Natural killer cell (primary cell): ENCODE measurements at regions not wholly inside any gene's neighbourhood (a gene's known extent, or its start where the extent isn't known, plus 50 kb on each side); places are given as distances from the start of the nearest gene placed in this dataset.

Experiments used
- ATAC-seq, 3 donors: fragments of 150-1000 bp in 2 of 3; fragments of 200-7000 bp in 1 of 3; cut with Tn5 transposase; 1 replicate in 1 of 3; 2 replicates in 2 of 3; pipeline ENCODE4 v1.10.0; 2021; ENCODE audit warnings: mild to moderate bottlenecking in 2 of 3, moderate library complexity in 2 of 3
- DNase-seq, 2 donors: peaks; one replicate each; pipeline versions ENCODE4 v3.0.0 to v3.0.0-alpha.2; 2013 to 2021; ENCODE audit warnings: mixed read lengths in 1 of 2
- H3K27ac ChIP-seq: one replicate; pipeline ENCODE4 v1.5.1; 2013; ENCODE audit warnings: mild to moderate bottlenecking, low read length
- H3K27me3 ChIP-seq: one replicate; pipeline ENCODE4 v1.6.1; 2013; ENCODE audit warnings: low read length; ENCODE audit not compliant: control insufficient read depth, insufficient read depth
- H3K36me3 ChIP-seq: one replicate; pipeline ENCODE4 v1.6.1; 2013; ENCODE audit warnings: low read length; ENCODE audit not compliant: control insufficient read depth, insufficient read depth
- H3K4me1 ChIP-seq: one replicate; pipeline ENCODE4 v1.6.1; 2013; ENCODE audit warnings: low read length; ENCODE audit not compliant: control insufficient read depth, insufficient read depth
- H3K4me3 ChIP-seq: one replicate; pipeline ENCODE4 v1.5.1; 2013; ENCODE audit warnings: low read length
- H3K9me3 ChIP-seq: one replicate; pipeline ENCODE4 v1.6.1; 2013; ENCODE audit warnings: low read length; ENCODE audit not compliant: control insufficient read depth, insufficient read depth
- H3K27ac Mint-ChIP-seq, 2 donors: one replicate each; pipeline ENCODE4 v1.8.0; 2022; ENCODE audit warnings: mild to moderate bottlenecking in 2 of 2, mixed read lengths in 2 of 2, moderate library complexity in 1 of 2
- H3K27me3 Mint-ChIP-seq, 2 donors: one replicate each; pipeline ENCODE4 v1.8.0; 2022; ENCODE audit warnings: low read depth in 2 of 2, mixed read lengths in 2 of 2
- H3K36me3 Mint-ChIP-seq: one replicate; pipeline ENCODE4 v1.8.0; 2022; ENCODE audit warnings: mixed read lengths
- H3K4me1 Mint-ChIP-seq, 2 donors: one replicate each; pipeline ENCODE4 v1.8.0; 2022; ENCODE audit warnings: mixed read lengths in 2 of 2
- H3K4me3 Mint-ChIP-seq: one replicate; pipeline ENCODE4 v1.8.0; 2022; ENCODE audit warnings: mild to moderate bottlenecking, moderate library complexity, mixed read lengths
- H3K9me3 Mint-ChIP-seq, 2 donors: one replicate each; pipeline ENCODE4 v1.8.0; 2022; ENCODE audit warnings: mixed read lengths in 2 of 2
- WGBS: methylation state at CpG from one replicate; pipeline ENCODE4 v1.1.7; 2013; ENCODE audit warnings: missing lambda C conversion rate; ENCODE audit not compliant: insufficient coverage; 5-methylcytosine and 5-hydroxymethylcytosine counted together
- intact Hi-C: fragments of 100-400 bp; cut with micrococcal nuclease; formaldehyde crosslinking; loops from one replicate; pipeline ENCODE4 v1.14.2; 2022
- TF ChIP-seq, protein P1 (sequence below): fragments of 200-600 bp; IDR thresholded peaks from one replicate; pipeline ENCODE4 v1.8.0; 2022; ENCODE audit warnings: antibody characterized with exemption

DNA sequence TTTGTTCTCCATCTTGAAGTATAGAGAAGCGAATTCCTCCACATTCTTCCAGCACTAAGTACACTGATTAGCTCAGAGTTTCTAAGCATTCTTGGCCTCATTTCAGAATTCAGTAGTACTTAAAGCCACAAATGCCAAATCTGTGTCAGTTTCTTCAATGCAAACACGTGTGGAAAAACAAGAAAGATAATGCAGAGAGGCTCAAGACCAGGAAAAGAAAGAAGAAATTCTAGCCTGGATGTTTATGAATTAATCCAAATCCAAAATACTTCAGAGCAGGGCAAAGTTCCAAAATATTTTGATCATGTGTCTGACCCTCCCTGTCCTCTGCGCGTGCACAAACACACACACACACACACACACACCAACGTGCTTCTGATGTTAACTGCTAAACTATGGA lies 457.6 kb downstream of the SLCO4C1 start:
- Mint-ChIP-seq H3K4me3 (no peak overlapping the region), H3K27me3 (no peaks in the 10 kb centered on the region), H3K27ac (no peak overlapping the region), H3K36me3 (peaks cover 10% of the 10 kb centered on the region), H3K9me3 (peaks cover 15% of the 10 kb centered on the region in 2 donors), H3K4me1 (no peaks in the 10 kb centered on the region)
- Histone ChIP-seq H3K4me1 (no peaks in the 10 kb centered on the region), H3K27me3 (no peaks in the 10 kb centered on the region), H3K4me3 (no peak overlapping the region), H3K9me3 (no peaks in the 10 kb centered on the region), H3K27ac (no peak overlapping the region), H3K36me3 (no peaks in the 10 kb centered on the region)
- DNase-seq (no peak), ATAC-seq (no peak)
- 90% methylated on average over 4 of the region's 5 CpGs for WGBS
- TF ChIP-seq, protein P1, sequence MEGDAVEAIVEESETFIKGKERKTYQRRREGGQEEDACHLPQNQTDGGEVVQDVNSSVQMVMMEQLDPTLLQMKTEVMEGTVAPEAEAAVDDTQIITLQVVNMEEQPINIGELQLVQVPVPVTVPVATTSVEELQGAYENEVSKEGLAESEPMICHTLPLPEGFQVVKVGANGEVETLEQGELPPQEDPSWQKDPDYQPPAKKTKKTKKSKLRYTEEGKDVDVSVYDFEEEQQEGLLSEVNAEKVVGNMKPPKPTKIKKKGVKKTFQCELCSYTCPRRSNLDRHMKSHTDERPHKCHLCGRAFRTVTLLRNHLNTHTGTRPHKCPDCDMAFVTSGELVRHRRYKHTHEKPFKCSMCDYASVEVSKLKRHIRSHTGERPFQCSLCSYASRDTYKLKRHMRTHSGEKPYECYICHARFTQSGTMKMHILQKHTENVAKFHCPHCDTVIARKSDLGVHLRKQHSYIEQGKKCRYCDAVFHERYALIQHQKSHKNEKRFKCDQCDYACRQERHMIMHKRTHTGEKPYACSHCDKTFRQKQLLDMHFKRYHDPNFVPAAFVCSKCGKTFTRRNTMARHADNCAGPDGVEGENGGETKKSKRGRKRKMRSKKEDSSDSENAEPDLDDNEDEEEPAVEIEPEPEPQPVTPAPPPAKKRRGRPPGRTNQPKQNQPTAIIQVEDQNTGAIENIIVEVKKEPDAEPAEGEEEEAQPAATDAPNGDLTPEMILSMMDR, result no peak
- intact Hi-C loops, result no loop called here

DNA sequence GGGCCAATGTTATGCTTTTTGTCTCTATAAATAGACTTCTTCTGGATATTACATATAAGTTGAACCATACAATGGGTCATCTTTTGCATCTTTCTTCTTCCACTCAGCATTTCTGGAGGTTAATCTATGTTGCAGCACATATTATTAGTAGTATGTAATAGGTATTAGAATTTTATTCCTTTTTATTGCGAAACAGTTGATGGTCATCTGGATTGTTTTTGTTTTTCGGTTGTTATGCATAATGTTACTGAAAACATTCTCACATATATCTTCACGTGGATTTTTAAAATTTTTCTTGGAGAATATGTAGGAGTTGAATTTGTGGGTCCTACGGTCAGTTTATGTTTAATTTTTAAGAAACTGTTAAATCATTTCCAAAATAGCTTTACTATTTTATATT lies 466.8 kb downstream of the SLCO4C1 start:
- Mint-ChIP-seq H3K36me3 (no peaks in the 10 kb centered on the region), H3K27me3 (no peaks in the 10 kb centered on the region), H3K4me3 (no peak overlapping the region), H3K9me3 (peaks cover 4 to 11% of the 10 kb centered on the region in 2 donors), H3K27ac (no peak overlapping the region), H3K4me1 (no peaks in the 10 kb centered on the region)
- no peak overlapping the region for H3K4me3 ChIP-seq
- H3K27me3 ChIP-seq, result no peaks in the 10 kb centered on the region
- no peak for DNase-seq
- no peaks in the 10 kb centered on the region for H3K36me3 ChIP-seq
- H3K4me1 ChIP-seq, result no peaks in the 10 kb centered on the region
- H3K9me3 ChIP-seq, result no peaks in the 10 kb centered on the region
- no peak for ATAC-seq
- TF ChIP-seq, protein P1, result no peak
- no CpG with 5 or more reads among the region's 4 CpGs for WGBS
- no peak overlapping the region for H3K27ac ChIP-seq
- intact Hi-C loops, result no loop called here

DNA sequence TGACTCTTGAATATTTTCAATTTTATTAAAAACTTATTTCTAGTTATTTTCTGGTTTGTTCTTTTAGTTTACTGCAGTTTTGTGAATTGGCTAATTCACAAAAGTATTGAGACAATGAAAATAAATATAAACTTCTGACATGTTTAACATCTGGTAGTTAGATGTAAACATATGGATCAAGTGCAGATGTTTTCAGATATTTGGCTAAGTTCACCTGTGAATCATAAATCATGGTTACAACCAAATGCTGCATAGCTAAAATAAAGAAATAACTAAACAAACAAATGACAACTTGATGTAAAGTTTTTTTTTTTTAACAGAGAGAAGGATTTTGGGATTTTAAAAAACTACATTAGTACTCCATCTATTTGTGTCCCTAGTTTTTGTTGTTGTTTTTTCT lies 484.6 kb downstream of the SLCO4C1 start:
- Histone ChIP-seq H3K4me1 (no peaks in the 10 kb centered on the region), H3K36me3 (no peaks in the 10 kb centered on the region), H3K27me3 (no peaks in the 10 kb centered on the region), H3K4me3 (no peak overlapping the region), H3K27ac (no peak overlapping the region), H3K9me3 (peaks cover 5% of the 10 kb centered on the region)
- TF ChIP-seq, protein P1, result no peak
- H3K36me3 Mint-ChIP-seq, result no peaks in the 10 kb centered on the region
- H3K4me1 Mint-ChIP-seq, result no peaks in the 10 kb centered on the region
- no peak overlapping the region for H3K4me3 Mint-ChIP-seq
- no peaks in the 10 kb centered on the region for H3K27me3 Mint-ChIP-seq
- no peak for ATAC-seq
- peaks cover 0 to 3% of the 10 kb centered on the region in 2 donors for H3K9me3 Mint-ChIP-seq
- intact Hi-C loops, result no loop called here
- no peak for DNase-seq
- no peak overlapping the region for H3K27ac Mint-ChIP-seq

DNA sequence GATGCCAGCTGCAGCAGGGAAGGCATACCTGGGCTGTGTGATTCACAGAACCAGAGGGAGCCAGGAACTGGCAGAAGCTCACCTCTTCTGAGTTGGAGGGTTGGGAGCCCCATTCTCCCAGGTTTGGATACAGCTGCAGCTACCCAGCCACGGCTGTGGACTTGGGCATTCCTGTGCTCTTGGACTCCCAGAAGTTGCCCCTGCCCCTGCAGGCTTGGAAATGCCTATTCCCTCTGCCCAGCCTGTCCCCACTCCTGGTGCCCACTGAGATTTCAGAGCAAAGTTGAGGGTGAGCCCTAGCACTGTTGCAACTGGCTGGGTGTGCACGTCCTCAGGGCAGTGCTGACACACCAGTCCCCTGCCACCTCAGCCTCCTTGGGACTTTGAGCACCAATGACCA lies 489.7 kb downstream of the SLCO4C1 start:
- Mint-ChIP-seq H3K9me3 (peaks cover 3% of the 10 kb centered on the region in 2 donors), H3K4me3 (no peak overlapping the region), H3K27ac (no peak overlapping the region), H3K27me3 (no peaks in the 10 kb centered on the region), H3K4me1 (no peaks in the 10 kb centered on the region), H3K36me3 (no peaks in the 10 kb centered on the region)
- H3K27ac ChIP-seq, result no peak overlapping the region
- peaks cover 5% of the 10 kb centered on the region for H3K9me3 ChIP-seq
- DNase-seq, result no peak
- H3K36me3 ChIP-seq, result no peaks in the 10 kb centered on the region
- WGBS, result 60% methylated on average over 2 of the region's 2 CpGs
- TF ChIP-seq, protein P1, result no peak
- no peak for ATAC-seq
- intact Hi-C loops, result no loop called here
- no peaks in the 10 kb centered on the region for H3K27me3 ChIP-seq
- H3K4me3 ChIP-seq, result no peak overlapping the region
- H3K4me1 ChIP-seq, result no peaks in the 10 kb centered on the region
